ENCODE measurements at regions not wholly inside any gene's neighbourhood (a gene's known extent, or its start where the extent isn't known, plus 50 kb on each side); places are given as distances from the start of the nearest gene placed in this dataset.

GRCh38 chr10:78301481-78301880 lies 267.8 kb downstream of the RPS24 start:
- DNase-seq, result no peak

GRCh38 chr10:78301891-78302738 lies 268.5 kb downstream of the RPS24 start:
- DNase-seq, result no peak

GRCh38 chr10:78302739-78302988 lies 269.0 kb downstream of the RPS24 start:
- DNase-seq, result no peak

GRCh38 chr10:78302989-78303854 lies 269.6 kb downstream of the RPS24 start:
- DNase-seq, result peak; percentile 82 to 92

- DNase-seq, result no peak
These were observed 270.7 kb downstream of the RPS24 start for GRCh38 chr10:78304091-78305045.

- no peak for DNase-seq
These were observed 271.6 kb downstream of the RPS24 start for GRCh38 chr10:78305311-78305710.

- no peak for DNase-seq
These were observed 272.7 kb downstream of the RPS24 start for GRCh38 chr10:78306358-78306757.

GRCh38 chr10:78307576-78307975 lies 273.9 kb downstream of the RPS24 start:
- no peak for DNase-seq

- DNase-seq, result no peak
These were observed 276.0 kb downstream of the RPS24 start for GRCh38 chr10:78309536-78310237.

- no peak for DNase-seq
These were observed 276.9 kb downstream of the RPS24 start for GRCh38 chr10:78310481-78311080.

GRCh38 chr10:78312197-78313047 lies 278.8 kb downstream of the RPS24 start:
- DNase-seq, result no peak

- DNase-seq, result no peak
These were observed 279.4 kb downstream of the RPS24 start for GRCh38 chr10:78313048-78313381.

- DNase-seq, result no peak
These were observed 280.0 kb downstream of the RPS24 start for GRCh38 chr10:78313636-78314035.

- DNase-seq, result no peak
These were observed 281.0 kb downstream of the RPS24 start for GRCh38 chr10:78314651-78315050.

- DNase-seq, result no peak
These were observed 282.8 kb downstream of the RPS24 start for GRCh38 chr10:78316451-78316931.

GRCh38 chr10:78318305-78318704 lies 284.6 kb downstream of the RPS24 start:
- DNase-seq, result no peak

- DNase-seq, result no peak
These were observed 285.7 kb downstream of the RPS24 start for GRCh38 chr10:78319371-78319770.

GRCh38 chr10:78319841-78320240 lies 286.2 kb downstream of the RPS24 start:
- DNase-seq, result no peak

- DNase-seq, result no peak
These were observed 286.8 kb downstream of the RPS24 start for GRCh38 chr10:78320506-78320905.

- no peak for DNase-seq
These were observed 287.3 kb downstream of the RPS24 start for GRCh38 chr10:78321000-78321399.

- DNase-seq, result no peak
These were observed 287.8 kb downstream of the RPS24 start for GRCh38 chr10:78321500-78321899.
